ENCODE measurements at regions not wholly inside any gene's neighbourhood (a gene's known extent, or its start where the extent isn't known, plus 50 kb on each side); places are given as distances from the start of the nearest gene placed in this dataset.

DNA sequence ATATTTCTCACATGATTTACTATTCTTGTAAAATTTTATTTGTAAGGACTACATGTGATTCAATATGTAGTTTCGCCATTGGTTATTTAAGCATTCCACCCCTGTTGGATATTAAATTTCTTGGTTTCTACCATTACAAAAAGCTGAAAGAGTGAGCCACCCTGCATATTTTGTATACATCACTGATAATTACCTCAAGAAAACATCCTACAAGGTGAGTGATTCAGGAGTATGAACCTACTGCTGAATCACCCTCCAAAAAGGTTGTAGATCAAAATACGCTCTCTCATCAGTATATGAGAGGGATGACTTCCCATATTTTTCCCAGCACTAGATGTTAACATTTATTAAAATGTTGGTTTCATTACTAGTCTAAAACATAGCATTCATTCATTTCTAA, 454.3 kb upstream of the WWC1 start:
- TF ChIP-seq HNF4A (conservative IDR thresholded peaks at IDR 0.05) (no peak), GABPA (IDR thresholded peaks at IDR 0.05 in 1 of 2, conservative IDR thresholded peaks at IDR 0.05 in 1 of 2) (no peak), JUND (IDR thresholded peaks at IDR 0.05) (no peak), ZBTB33 (IDR thresholded peaks at IDR 0.05) (no peak), FOXA2 (IDR thresholded peaks at IDR 0.05) (no peak), RAD21 (IDR thresholded peaks at IDR 0.05) (no peak), HNF4G (IDR thresholded peaks at IDR 0.05) (no peak)
- no peak for DNase-seq (ENCODE audit: low spot score)
- no peaks in the 10 kb centered on the region for H3K36me3 ChIP-seq (ENCODE audit: control insufficient read depth in 4 of 4, insufficient read depth in 3 of 4, low read depth in 1 of 4, low read length in 3 of 4)
- no peaks in the 10 kb centered on the region for H3K27me3 ChIP-seq (ENCODE audit: control insufficient read depth in 4 of 4, insufficient read depth in 4 of 4, low read length in 3 of 4)
- no peaks in the 10 kb centered on the region for H3K9me3 ChIP-seq (ENCODE audit: control insufficient read depth in 4 of 4, low read length in 3 of 4)
- WGBS = 94% methylated on average over 2 of the region's 2 CpGs
- H3K9ac ChIP-seq (ENCODE audit: low read depth in 1 of 2, low read length in 2 of 2) = no peak overlapping the region
- no peaks in the 10 kb centered on the region for H3K4me1 ChIP-seq (ENCODE audit: control insufficient read depth in 4 of 4, insufficient read depth in 4 of 4, low read length in 3 of 4)
- H3K4me3 ChIP-seq (ENCODE audit: low read depth in 1 of 3, low read length in 3 of 3) = no peak overlapping the region
- no peak overlapping the region for H3K27ac ChIP-seq (ENCODE audit: low read depth in 1 of 2, low read length in 2 of 2)

GRCh38 chr5:167839065-167839464, 452.4 kb upstream of the WWC1 start:
- Histone ChIP-seq H3K9ac (ENCODE audit: low read depth in 1 of 2, low read length in 2 of 2) (no peak overlapping the region), H3K4me3 (ENCODE audit: low read depth in 1 of 3, low read length in 3 of 3) (no peak overlapping the region), H3K36me3 (ENCODE audit: control insufficient read depth in 4 of 4, insufficient read depth in 3 of 4, low read depth in 1 of 4, low read length in 3 of 4) (no peaks in the 10 kb centered on the region), H3K4me1 (ENCODE audit: control insufficient read depth in 4 of 4, insufficient read depth in 4 of 4, low read length in 3 of 4) (no peaks in the 10 kb centered on the region), H3K27ac (ENCODE audit: low read depth in 1 of 2, low read length in 2 of 2) (no peak overlapping the region), H3K9me3 (ENCODE audit: control insufficient read depth in 4 of 4, low read length in 3 of 4) (no peaks in the 10 kb centered on the region), H3K27me3 (ENCODE audit: control insufficient read depth in 4 of 4, insufficient read depth in 4 of 4, low read length in 3 of 4) (no peaks in the 10 kb centered on the region)
- DNase-seq (ENCODE audit: low spot score) = no peak
- TF ChIP-seq FOXA1 (IDR thresholded peaks at IDR 0.05) (no peak), RAD21 (IDR thresholded peaks at IDR 0.05) (no peak), JUND (IDR thresholded peaks at IDR 0.05) (no peak), TAF1 (conservative IDR thresholded peaks at IDR 0.05) (no peak), HNF4G (IDR thresholded peaks at IDR 0.05) (no peak), RXRA (IDR thresholded peaks at IDR 0.05) (no peak), HNF4A (conservative IDR thresholded peaks at IDR 0.05) (no peak), ZBTB33 (IDR thresholded peaks at IDR 0.05) (no peak), FOXA2 (IDR thresholded peaks at IDR 0.05) (no peak), SP1 (IDR thresholded peaks at IDR 0.05) (no peak), EGR1 (IDR thresholded peaks at IDR 0.05; ENCODE audit: low read depth in 2 of 2) (no peak), NR2F2 (IDR thresholded peaks at IDR 0.05) (no peak)
- TF ChIP-seq, protein P1, sequence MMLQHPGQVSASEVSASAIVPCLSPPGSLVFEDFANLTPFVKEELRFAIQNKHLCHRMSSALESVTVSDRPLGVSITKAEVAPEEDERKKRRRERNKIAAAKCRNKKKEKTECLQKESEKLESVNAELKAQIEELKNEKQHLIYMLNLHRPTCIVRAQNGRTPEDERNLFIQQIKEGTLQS (IDR thresholded peaks at IDR 0.05) = no peak
- TF ChIP-seq, protein P2, sequence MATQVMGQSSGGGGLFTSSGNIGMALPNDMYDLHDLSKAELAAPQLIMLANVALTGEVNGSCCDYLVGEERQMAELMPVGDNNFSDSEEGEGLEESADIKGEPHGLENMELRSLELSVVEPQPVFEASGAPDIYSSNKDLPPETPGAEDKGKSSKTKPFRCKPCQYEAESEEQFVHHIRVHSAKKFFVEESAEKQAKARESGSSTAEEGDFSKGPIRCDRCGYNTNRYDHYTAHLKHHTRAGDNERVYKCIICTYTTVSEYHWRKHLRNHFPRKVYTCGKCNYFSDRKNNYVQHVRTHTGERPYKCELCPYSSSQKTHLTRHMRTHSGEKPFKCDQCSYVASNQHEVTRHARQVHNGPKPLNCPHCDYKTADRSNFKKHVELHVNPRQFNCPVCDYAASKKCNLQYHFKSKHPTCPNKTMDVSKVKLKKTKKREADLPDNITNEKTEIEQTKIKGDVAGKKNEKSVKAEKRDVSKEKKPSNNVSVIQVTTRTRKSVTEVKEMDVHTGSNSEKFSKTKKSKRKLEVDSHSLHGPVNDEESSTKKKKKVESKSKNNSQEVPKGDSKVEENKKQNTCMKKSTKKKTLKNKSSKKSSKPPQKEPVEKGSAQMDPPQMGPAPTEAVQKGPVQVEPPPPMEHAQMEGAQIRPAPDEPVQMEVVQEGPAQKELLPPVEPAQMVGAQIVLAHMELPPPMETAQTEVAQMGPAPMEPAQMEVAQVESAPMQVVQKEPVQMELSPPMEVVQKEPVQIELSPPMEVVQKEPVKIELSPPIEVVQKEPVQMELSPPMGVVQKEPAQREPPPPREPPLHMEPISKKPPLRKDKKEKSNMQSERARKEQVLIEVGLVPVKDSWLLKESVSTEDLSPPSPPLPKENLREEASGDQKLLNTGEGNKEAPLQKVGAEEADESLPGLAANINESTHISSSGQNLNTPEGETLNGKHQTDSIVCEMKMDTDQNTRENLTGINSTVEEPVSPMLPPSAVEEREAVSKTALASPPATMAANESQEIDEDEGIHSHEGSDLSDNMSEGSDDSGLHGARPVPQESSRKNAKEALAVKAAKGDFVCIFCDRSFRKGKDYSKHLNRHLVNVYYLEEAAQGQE (IDR thresholded peaks at IDR 0.05) = no peak
- 72% methylated on average over 6 of the region's 6 CpGs for WGBS

Measured in liver (tissue), 7 donors.